T-cell (primary cell): ENCODE measurements at regions not wholly inside any gene's neighbourhood (a gene's known extent, or its start where the extent isn't known, plus 50 kb on each side); places are given as distances from the start of the nearest gene placed in this dataset.
A peak's percentile ranks its signal among the peaks of the same experiment; 100 is the strongest.

ENCODE experiments used
- ATAC-seq, 4 experiments: fragments of 200-7000 bp in 3 of 4; fragments of 150-1000 bp in 1 of 4; cut with Tn5 transposase; replicated peaks in 1 of 4; 1 replicate in 3 of 4; 2 replicates in 1 of 4; pipeline ENCODE4 v1.10.0; 2021; ENCODE audit warnings: moderate library complexity in 3 of 4, mild to moderate bottlenecking in 2 of 4, moderate number of reproducible peaks in 1 of 4
- CTCF ChIA-PET, 2 donors: fragments of 300-600 bp; sonication (Branson Sonifier 250); formaldehyde crosslinking; loops; one replicate each; lab custom pipeline; 2022; ENCODE audit warnings: antibody characterized with exemption in 2 of 2; lab: Charles Lee
- POLR2A ChIA-PET, 2 donors: fragments of 300-600 bp; sonication (Branson Sonifier 250); formaldehyde crosslinking; loops; one replicate each; lab custom pipeline; 2022; ENCODE audit warnings: antibody characterized with exemption in 2 of 2; lab: Charles Lee
- DNase-seq, 35 experiments: peaks; one replicate each; pipeline versions ENCODE4 v3.0.0 to v3.0.0-alpha.2; 2013 to 2023
- H3K27ac ChIP-seq: one replicate; pipeline ENCODE4 v1.5.1; 2013; ENCODE audit warnings: low read length
- H3K27me3 ChIP-seq, 2 experiments: replicated peaks in 1 of 2; 1 replicate in 1 of 2; 2 replicates in 1 of 2; pipeline versions ENCODE4 v1.6.1 to v1.7.0; 2013; ENCODE audit warnings: low read length in 1 of 2, mixed read lengths in 1 of 2; ENCODE audit not compliant: control insufficient read depth in 2 of 2, insufficient read depth in 2 of 2; ENCODE audit errors: extremely low read depth in 1 of 2
- H3K36me3 ChIP-seq, 2 donors: 1 replicate in 1 of 2; 2 replicates in 1 of 2; pipeline versions ENCODE4 v1.6.1 to v1.7.0; 2013; ENCODE audit warnings: low read length in 1 of 2; ENCODE audit not compliant: control insufficient read depth in 2 of 2, insufficient read depth in 1 of 2; ENCODE audit errors: extremely low read depth in 1 of 2
- H3K4me1 ChIP-seq, 2 experiments: 1 replicate in 1 of 2; 2 replicates in 1 of 2; pipeline versions ENCODE4 v1.6.1 to v1.7.0; 2013; ENCODE audit warnings: low read length in 2 of 2, mixed read lengths in 1 of 2; ENCODE audit not compliant: insufficient read depth in 2 of 2, control insufficient read depth in 1 of 2; ENCODE audit errors: extremely low read depth in 1 of 2
- H3K4me3 ChIP-seq, 2 donors: 1 replicate in 1 of 2; 2 replicates in 1 of 2; pipeline versions ENCODE4 v1.5.1 to v1.7.0; 2013; ENCODE audit warnings: mild to moderate bottlenecking in 2 of 2, low read length in 1 of 2, moderate library complexity in 1 of 2; ENCODE audit not compliant: control insufficient read depth in 1 of 2; ENCODE audit errors: extremely low read depth in 1 of 2
- H3K9me3 ChIP-seq: 2 replicates; pipeline ENCODE4 v1.7.0; 2013
- H3K27ac Mint-ChIP-seq, 2 donors: one replicate each; pipeline ENCODE4 v1.8.0; 2020 to 2021; ENCODE audit warnings: mild to moderate bottlenecking in 2 of 2, mixed read lengths in 2 of 2
- H3K27me3 Mint-ChIP-seq, 2 donors: one replicate each; pipeline ENCODE4 v1.8.0; 2021 to 2022; ENCODE audit warnings: mixed read lengths in 2 of 2
- H3K36me3 Mint-ChIP-seq: one replicate; pipeline ENCODE4 v1.8.0; 2021; ENCODE audit warnings: mixed read lengths
- H3K4me1 Mint-ChIP-seq, 3 donors: one replicate each; pipeline ENCODE4 v1.8.0; 2020 to 2022; ENCODE audit warnings: mixed read lengths in 3 of 3, mild to moderate bottlenecking in 1 of 3
- H3K4me3 Mint-ChIP-seq, 3 donors: one replicate each; pipeline ENCODE4 v1.8.0; 2020 to 2022; ENCODE audit warnings: mild to moderate bottlenecking in 3 of 3, mixed read lengths in 3 of 3, moderate library complexity in 3 of 3
- H3K9me3 Mint-ChIP-seq, 3 donors: one replicate each; pipeline ENCODE4 v1.8.0; 2020 to 2022; ENCODE audit warnings: mixed read lengths in 3 of 3
- WGBS: methylation state at CpG from one replicate; pipeline ENCODE4 v1.1.5; 2013; ENCODE audit warnings: missing lambda C conversion rate; ENCODE audit not compliant: insufficient coverage; 5-methylcytosine and 5-hydroxymethylcytosine counted together

GRCh38 chr12:22396735-22397134 lies 62.2 kb upstream of the ST8SIA1 start:
- Histone ChIP-seq H3K4me3 (peak overlapping the region in 1 of 2 donors; percentile 32), H3K9me3 (no peaks in the 10 kb centered on the region), H3K27ac (peak overlapping the region; percentile 76), H3K27me3 (no peaks in the 10 kb centered on the region), H3K4me1 (peaks cover 19 to 27% of the 10 kb centered on the region in 2 experiments), H3K36me3 (no peaks in the 10 kb centered on the region)
- ATAC-seq: peak in 2 of 4 experiments; percentile 3 to 25
- Mint-ChIP-seq H3K27ac (peak overlapping the region; percentile 92 to 94), H3K9me3 (peaks cover 0 to 19% (median 5%) of the 10 kb centered on the region in 3 donors), H3K27me3 (no peaks in the 10 kb centered on the region), H3K4me3 (peak overlapping the region; percentile 57 to 65 (median 63)), H3K36me3 (no peaks in the 10 kb centered on the region), H3K4me1 (peaks cover 42 to 51% (median 46%) of the 10 kb centered on the region in 3 donors)
- DNase-seq: no peak
- CTCF ChIA-PET: interaction anchor here in 1 of 2 donors (1.0 to 1.9 kb wide), 2 partner anchors 13 to 61 kb away, joined by 3 to 10 read pairs; no protein-coding TSS in a partner anchor
- POLR2A ChIA-PET: no interaction called here

GRCh38 chr12:22396253-22396652 lies 61.7 kb upstream of the ST8SIA1 start:
- no peaks in the 10 kb centered on the region for H3K27me3 Mint-ChIP-seq
- peaks cover 42 to 51% (median 46%) of the 10 kb centered on the region in 3 donors for H3K4me1 Mint-ChIP-seq
- Histone ChIP-seq H3K9me3 (no peaks in the 10 kb centered on the region), H3K4me1 (peaks cover 19 to 27% of the 10 kb centered on the region in 2 experiments), H3K27ac (peak overlapping the region; percentile 76), H3K36me3 (no peaks in the 10 kb centered on the region), H3K4me3 (no peak overlapping the region), H3K27me3 (no peaks in the 10 kb centered on the region)
- WGBS: no CpG with 5 or more reads among the region's 1 CpG
- H3K9me3 Mint-ChIP-seq: peaks cover 0 to 19% (median 5%) of the 10 kb centered on the region in 3 donors
- H3K4me3 Mint-ChIP-seq: peak overlapping the region; percentile 57 to 65 (median 63)
- H3K27ac Mint-ChIP-seq: peak overlapping the region; percentile 92 to 94
- no peaks in the 10 kb centered on the region for H3K36me3 Mint-ChIP-seq
- CTCF ChIA-PET: interaction anchor here in 1 of 2 donors (1.0 to 1.9 kb wide), 2 partner anchors 13 to 61 kb away, joined by 3 to 10 read pairs; no protein-coding TSS in a partner anchor
- peak in 12 of 35 experiments; percentile 4 to 64 (median 9) for DNase-seq
- ATAC-seq: peak; percentile 81 to 91 (median 84)
- POLR2A ChIA-PET: no interaction called here

- no peaks in the 10 kb centered on the region for H3K36me3 ChIP-seq
- no peak overlapping the region for H3K4me3 ChIP-seq
- H3K9me3 ChIP-seq: no peaks in the 10 kb centered on the region
- CTCF ChIA-PET: interaction anchor here in 1 of 2 donors (1.0 to 1.9 kb wide), 2 partner anchors 14 to 60 kb away, joined by 3 to 10 read pairs; no protein-coding TSS in a partner anchor
- no peak for DNase-seq
- H3K27me3 ChIP-seq: no peaks in the 10 kb centered on the region
- Mint-ChIP-seq H3K27me3 (no peaks in the 10 kb centered on the region), H3K4me1 (peaks cover 42 to 51% (median 46%) of the 10 kb centered on the region in 3 donors), H3K36me3 (no peaks in the 10 kb centered on the region), H3K27ac (peak overlapping the region; percentile 92 to 94), H3K9me3 (peaks cover 0 to 24% (median 8%) of the 10 kb centered on the region in 3 donors), H3K4me3 (peak overlapping the region in 1 of 3 donors; percentile 63)
- peak in 1 of 4 experiments; percentile 14 for ATAC-seq
- peaks cover 19 to 27% of the 10 kb centered on the region in 2 experiments for H3K4me1 ChIP-seq
- POLR2A ChIA-PET: no interaction called here
- H3K27ac ChIP-seq: peak overlapping the region; percentile 76
Measured at GRCh38 chr12:22395666-22396065, 61.2 kb upstream of the ST8SIA1 start.
